H9 (cell line): ENCODE measurements at regions not wholly inside any gene's neighbourhood (a gene's known extent, or its start where the extent isn't known, plus 50 kb on each side); places are given as distances from the start of the nearest gene placed in this dataset.

Source experiments
- DNase-seq: peaks from one replicate; pipeline ENCODE4 v3.0.0-alpha.2; 2017
- H2AFZ ChIP-seq: one replicate; pipeline ENCODE4 v1.6.1; 2013; ENCODE audit warnings: mild to moderate bottlenecking, low read length, control low read depth, moderate library complexity
- H2AK5ac ChIP-seq: 2 replicates; pipeline ENCODE4 v1.6.1; 2013; ENCODE audit warnings: low read length, control low read depth, mixed read lengths; ENCODE audit not compliant: insufficient read length
- H2BK120ac ChIP-seq: one replicate; pipeline ENCODE4 v1.6.1; 2013; ENCODE audit warnings: low read depth, mild to moderate bottlenecking, low read length, control low read depth, inconsistent platforms; ENCODE audit not compliant: poor library complexity, severe bottlenecking
- H2BK12ac ChIP-seq: 2 replicates; pipeline ENCODE4 v1.6.1; 2013; ENCODE audit warnings: low read length, control low read depth, mixed read lengths, low read depth; ENCODE audit not compliant: insufficient read length
- H2BK15ac ChIP-seq: 2 replicates; pipeline ENCODE4 v1.6.1; 2013; ENCODE audit warnings: low read depth, low read length, control low read depth
- H2BK20ac ChIP-seq: one replicate; pipeline ENCODE4 v1.6.1; 2013; ENCODE audit warnings: low read depth, mild to moderate bottlenecking, low read length, control low read depth, inconsistent platforms; ENCODE audit not compliant: poor library complexity, severe bottlenecking
- H2BK5ac ChIP-seq: 2 replicates; pipeline ENCODE4 v1.6.1; 2013; ENCODE audit warnings: low read length, control low read depth, mixed read lengths; ENCODE audit not compliant: insufficient read length
- H3K14ac ChIP-seq: 2 replicates; pipeline ENCODE4 v1.6.1; 2013; ENCODE audit warnings: low read length, control low read depth; ENCODE audit not compliant: insufficient read depth
- H3K18ac ChIP-seq: 2 replicates; pipeline ENCODE4 v1.6.1; 2013; ENCODE audit warnings: low read depth, mild to moderate bottlenecking, mixed read lengths, low read length, control low read depth; ENCODE audit not compliant: insufficient read length
- H3K23ac ChIP-seq: 2 replicates; pipeline ENCODE4 v1.6.1; 2013; ENCODE audit warnings: low read length, control low read depth, mixed read lengths, low read depth; ENCODE audit not compliant: insufficient read length
- H3K23me2 ChIP-seq: 2 replicates; pipeline ENCODE4 v1.6.1; 2013; ENCODE audit warnings: low read depth, mild to moderate bottlenecking, mixed read lengths, low read length, control low read depth; ENCODE audit not compliant: insufficient read length, poor library complexity, severe bottlenecking
- H3K27ac ChIP-seq: 2 replicates; pipeline ENCODE4 v1.5.1; 2013; ENCODE audit warnings: low read length, control low read depth, mixed read lengths, low read depth; ENCODE audit not compliant: insufficient read length
- H3K27me3 ChIP-seq: 2 replicates; pipeline ENCODE4 v1.6.1; 2013; ENCODE audit warnings: low read length, control low read depth, inconsistent platforms; ENCODE audit not compliant: insufficient read depth
- H3K4ac ChIP-seq: 2 replicates; pipeline ENCODE4 v1.6.1; 2013; ENCODE audit warnings: low read depth, mild to moderate bottlenecking, control low read depth, inconsistent platforms, low read length, moderate library complexity
- H3K4me1 ChIP-seq: 2 replicates; pipeline ENCODE4 v1.6.1; 2013; ENCODE audit warnings: low read length, control low read depth, inconsistent platforms; ENCODE audit not compliant: insufficient read depth
- H3K4me2 ChIP-seq: 2 replicates; pipeline ENCODE4 v1.6.1; 2013; ENCODE audit warnings: low read length, control low read depth, mixed read lengths; ENCODE audit not compliant: insufficient read length, insufficient read depth
- H3K56ac ChIP-seq: 2 replicates; pipeline ENCODE4 v1.6.1; 2013; ENCODE audit warnings: low read depth, mild to moderate bottlenecking, mixed read lengths, low read length, control low read depth; ENCODE audit not compliant: insufficient read length
- H3K79me1 ChIP-seq: 2 replicates; pipeline ENCODE4 v1.6.1; 2013; ENCODE audit warnings: low read depth, mild to moderate bottlenecking, moderate library complexity, low read length, control low read depth, inconsistent platforms; ENCODE audit not compliant: insufficient read depth, poor library complexity, severe bottlenecking
- H3K79me2 ChIP-seq: 2 replicates; pipeline ENCODE4 v1.6.1; 2013; ENCODE audit warnings: low read length, control low read depth, inconsistent platforms; ENCODE audit not compliant: insufficient read depth
- H3K9ac ChIP-seq: 2 replicates; pipeline ENCODE4 v1.6.1; 2013; ENCODE audit warnings: low read length, control low read depth, mixed read lengths; ENCODE audit not compliant: insufficient read length; ENCODE audit errors: extremely low read depth
- H3K9me3 ChIP-seq: one replicate; pipeline ENCODE4 v1.6.1; 2013; ENCODE audit warnings: low read depth, low read length, inconsistent platforms; ENCODE audit not compliant: control insufficient read depth
- H3T11ph ChIP-seq: one replicate; pipeline ENCODE4 v1.6.1; 2013; ENCODE audit warnings: mild to moderate bottlenecking, low read length, control low read depth, inconsistent platforms
- H4K20me1 ChIP-seq: one replicate; pipeline ENCODE4 v1.6.1; 2013; ENCODE audit not compliant: control insufficient read depth, insufficient read length, insufficient read depth
- H4K5ac ChIP-seq: 2 replicates; pipeline ENCODE4 v1.6.1; 2013; ENCODE audit warnings: low read depth, mild to moderate bottlenecking, mixed read lengths, low read length, control low read depth; ENCODE audit not compliant: insufficient read length
- H4K8ac ChIP-seq: replicated peaks from 2 replicates; pipeline ENCODE4 v1.6.1; 2013; ENCODE audit warnings: low read length, control low read depth, mixed read lengths, low read depth; ENCODE audit not compliant: insufficient read length
- H4K91ac ChIP-seq: 2 replicates; pipeline ENCODE4 v1.6.1; 2013; ENCODE audit warnings: low read depth, mild to moderate bottlenecking, moderate library complexity, mixed read lengths, low read length, control low read depth; ENCODE audit not compliant: insufficient read length
- H3K27ac Mint-ChIP-seq, 3 experiments: 2 replicates in 2 of 3; 3 replicates in 1 of 3; pipeline ENCODE4 v1.8.0; 2020 to 2021; ENCODE audit warnings: mixed read lengths in 3 of 3, mild to moderate bottlenecking in 1 of 3, moderate library complexity in 1 of 3
- H3K27me3 Mint-ChIP-seq: 2 replicates; pipeline ENCODE4 v1.8.0; 2021; ENCODE audit warnings: low read depth, mild to moderate bottlenecking, moderate library complexity, mixed read lengths
- H3K36me3 Mint-ChIP-seq, 3 experiments: 2 replicates in 2 of 3; 3 replicates in 1 of 3; pipeline ENCODE4 v1.8.0; 2020 to 2021; ENCODE audit warnings: low read depth in 3 of 3, mixed read lengths in 3 of 3; ENCODE audit not compliant: insufficient read depth in 1 of 3
- H3K4me1 Mint-ChIP-seq, 2 experiments: 2 replicates each; pipeline ENCODE4 v1.8.0; 2020; ENCODE audit warnings: mixed read lengths in 2 of 2
- H3K4me3 Mint-ChIP-seq, 2 experiments: 2 replicates in 1 of 2; 3 replicates in 1 of 2; pipeline ENCODE4 v1.8.0; 2020 to 2021; ENCODE audit warnings: mild to moderate bottlenecking in 2 of 2, mixed read lengths in 2 of 2, moderate library complexity in 1 of 2
- H3K9me3 Mint-ChIP-seq, 2 experiments: 2 replicates in 1 of 2; 3 replicates in 1 of 2; pipeline ENCODE4 v1.8.0; 2020; ENCODE audit warnings: mild to moderate bottlenecking in 2 of 2, mixed read lengths in 2 of 2, moderate library complexity in 1 of 2
- WGBS: extraction: QIAGEN DNeasy Blood & Tissue Kit; methylation state at CpG from one replicate; pipeline ENCODE4 v1.1.7; 2013; ENCODE audit warnings: missing lambda C conversion rate, low lambda C conversion rate, mixed read lengths; ENCODE audit not compliant: insufficient read length; ENCODE audit errors: extremely low coverage; 5-methylcytosine and 5-hydroxymethylcytosine counted together
- TF ChIP-seq, protein P1 (sequence below): fragments of 200-600 bp; sonication (generic); conservative IDR thresholded peaks from 3 replicates; pipeline ENCODE4 v1.8.0; 2021; ENCODE audit warnings: antibody characterized with exemption, mild to moderate bottlenecking

DNA sequence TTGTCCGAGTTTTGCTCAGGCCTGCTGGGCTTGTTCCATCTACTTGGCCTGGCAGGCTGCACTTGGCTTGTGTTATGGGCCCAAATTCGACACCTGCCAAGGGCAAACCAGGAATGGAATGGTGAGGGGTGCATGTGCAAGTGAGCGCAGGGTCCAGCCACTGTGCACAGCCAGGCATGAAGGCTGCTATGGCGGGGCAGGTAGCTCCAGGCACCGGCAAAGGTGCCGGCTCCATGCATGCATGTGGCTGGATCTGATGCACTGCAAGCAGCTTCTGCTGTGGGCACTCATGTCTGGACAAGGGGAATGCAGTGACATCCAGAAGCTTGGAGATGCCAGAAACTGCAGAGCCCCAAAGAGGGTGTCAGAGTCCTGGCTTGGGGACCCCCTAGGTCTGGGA, 463.0 kb downstream of the EPHA3 start:
- H2BK20ac ChIP-seq: no peak overlapping the region

More for the DNA sequence above, 463.0 kb downstream of the EPHA3 start:
- no peaks in the 10 kb centered on the region for H4K20me1 ChIP-seq
- TF ChIP-seq, protein P1, sequence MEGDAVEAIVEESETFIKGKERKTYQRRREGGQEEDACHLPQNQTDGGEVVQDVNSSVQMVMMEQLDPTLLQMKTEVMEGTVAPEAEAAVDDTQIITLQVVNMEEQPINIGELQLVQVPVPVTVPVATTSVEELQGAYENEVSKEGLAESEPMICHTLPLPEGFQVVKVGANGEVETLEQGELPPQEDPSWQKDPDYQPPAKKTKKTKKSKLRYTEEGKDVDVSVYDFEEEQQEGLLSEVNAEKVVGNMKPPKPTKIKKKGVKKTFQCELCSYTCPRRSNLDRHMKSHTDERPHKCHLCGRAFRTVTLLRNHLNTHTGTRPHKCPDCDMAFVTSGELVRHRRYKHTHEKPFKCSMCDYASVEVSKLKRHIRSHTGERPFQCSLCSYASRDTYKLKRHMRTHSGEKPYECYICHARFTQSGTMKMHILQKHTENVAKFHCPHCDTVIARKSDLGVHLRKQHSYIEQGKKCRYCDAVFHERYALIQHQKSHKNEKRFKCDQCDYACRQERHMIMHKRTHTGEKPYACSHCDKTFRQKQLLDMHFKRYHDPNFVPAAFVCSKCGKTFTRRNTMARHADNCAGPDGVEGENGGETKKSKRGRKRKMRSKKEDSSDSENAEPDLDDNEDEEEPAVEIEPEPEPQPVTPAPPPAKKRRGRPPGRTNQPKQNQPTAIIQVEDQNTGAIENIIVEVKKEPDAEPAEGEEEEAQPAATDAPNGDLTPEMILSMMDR: no peak
- H3K79me1 ChIP-seq: no peaks in the 10 kb centered on the region
- DNase-seq: no peak
- no peak overlapping the region for H2BK15ac ChIP-seq
- H3K4me1 ChIP-seq: no peaks in the 10 kb centered on the region
- H2BK120ac ChIP-seq: no peak overlapping the region
- H2AFZ ChIP-seq: no peak overlapping the region
- no peak overlapping the region for H3K18ac ChIP-seq
- no peak overlapping the region for H3T11ph ChIP-seq
- H3K23me2 ChIP-seq: peaks cover 2% of the 10 kb centered on the region
- H3K27me3 ChIP-seq: no peaks in the 10 kb centered on the region
- H4K5ac ChIP-seq: no peak overlapping the region
- H4K91ac ChIP-seq: no peak overlapping the region
- WGBS: no CpG with 5 or more reads among the region's 6 CpGs
- no peaks in the 10 kb centered on the region for H3K9me3 ChIP-seq
- H3K4me1 Mint-ChIP-seq: no peaks in the 10 kb centered on the region
- H3K27ac Mint-ChIP-seq: no peak overlapping the region
- H3K56ac ChIP-seq: no peak overlapping the region
- peaks cover 3 to 5% of the 10 kb centered on the region in 2 experiments; a peak in 2 of 5 replicates for H3K9me3 Mint-ChIP-seq
- H2BK12ac ChIP-seq: no peak overlapping the region
- no peak overlapping the region for H3K4me2 ChIP-seq
- no peak overlapping the region for H3K27ac ChIP-seq
- no peak overlapping the region for H2BK5ac ChIP-seq
- H2AK5ac ChIP-seq: no peak overlapping the region
- no peak overlapping the region for H3K4me3 Mint-ChIP-seq
- no peaks in the 10 kb centered on the region for H3K79me2 ChIP-seq
- H3K27me3 Mint-ChIP-seq: no peaks in the 10 kb centered on the region
- no peak overlapping the region for H3K4ac ChIP-seq
- H4K8ac ChIP-seq: no peak overlapping the region
- H3K36me3 Mint-ChIP-seq: 0 out of 7 replicates have a peak, but pooled peaks cover 0 to 3% (median 0%) of the 10 kb centered on the region in 3 experiments
- no peak overlapping the region for H3K23ac ChIP-seq
- 0 out of 2 replicates have a peak overlapping the region, but pooled peaks have one; percentile 24 for H3K14ac ChIP-seq
- H3K9ac ChIP-seq: no peak overlapping the region
